ENCODE measurements at regions not wholly inside any gene's neighbourhood (a gene's known extent, or its start where the extent isn't known, plus 50 kb on each side); places are given as distances from the start of the nearest gene placed in this dataset.

DNA sequence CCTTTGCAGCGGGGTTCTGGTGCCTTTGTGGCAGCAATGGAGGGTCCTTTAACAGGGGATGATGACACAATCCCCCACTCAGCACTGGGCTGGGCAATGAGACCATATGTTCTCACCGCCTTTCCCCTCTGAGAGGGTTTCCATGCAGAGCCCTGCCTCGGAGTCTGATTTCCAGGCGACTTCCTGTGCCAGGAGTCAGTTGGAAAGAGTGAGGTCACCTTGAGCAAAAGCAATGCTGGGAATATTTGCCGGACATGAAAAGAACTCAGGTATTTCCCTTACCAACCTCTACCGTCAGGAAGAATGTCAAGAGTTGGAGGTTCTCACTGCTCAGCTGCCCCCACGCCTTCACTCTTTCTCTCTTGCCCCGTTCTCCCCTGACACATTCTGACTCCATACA lies 284.2 kb upstream of the IRX1 start:
- Mint-ChIP-seq H3K36me3 (ENCODE audit: low read depth) (no peaks in the 10 kb centered on the region), H3K27me3 (ENCODE audit: low read depth, poor library complexity) (peaks cover 60% of the 10 kb centered on the region), H3K4me1 (peaks cover 4% of the 10 kb centered on the region), H3K4me3 (no peak overlapping the region), H3K27ac (no peak overlapping the region), H3K9me3 (peaks cover 32% of the 10 kb centered on the region)
- no peak for DNase-seq
- TF ChIP-seq, protein P1, sequence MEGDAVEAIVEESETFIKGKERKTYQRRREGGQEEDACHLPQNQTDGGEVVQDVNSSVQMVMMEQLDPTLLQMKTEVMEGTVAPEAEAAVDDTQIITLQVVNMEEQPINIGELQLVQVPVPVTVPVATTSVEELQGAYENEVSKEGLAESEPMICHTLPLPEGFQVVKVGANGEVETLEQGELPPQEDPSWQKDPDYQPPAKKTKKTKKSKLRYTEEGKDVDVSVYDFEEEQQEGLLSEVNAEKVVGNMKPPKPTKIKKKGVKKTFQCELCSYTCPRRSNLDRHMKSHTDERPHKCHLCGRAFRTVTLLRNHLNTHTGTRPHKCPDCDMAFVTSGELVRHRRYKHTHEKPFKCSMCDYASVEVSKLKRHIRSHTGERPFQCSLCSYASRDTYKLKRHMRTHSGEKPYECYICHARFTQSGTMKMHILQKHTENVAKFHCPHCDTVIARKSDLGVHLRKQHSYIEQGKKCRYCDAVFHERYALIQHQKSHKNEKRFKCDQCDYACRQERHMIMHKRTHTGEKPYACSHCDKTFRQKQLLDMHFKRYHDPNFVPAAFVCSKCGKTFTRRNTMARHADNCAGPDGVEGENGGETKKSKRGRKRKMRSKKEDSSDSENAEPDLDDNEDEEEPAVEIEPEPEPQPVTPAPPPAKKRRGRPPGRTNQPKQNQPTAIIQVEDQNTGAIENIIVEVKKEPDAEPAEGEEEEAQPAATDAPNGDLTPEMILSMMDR (IDR thresholded peaks at IDR 0.05): no peak

DNA sequence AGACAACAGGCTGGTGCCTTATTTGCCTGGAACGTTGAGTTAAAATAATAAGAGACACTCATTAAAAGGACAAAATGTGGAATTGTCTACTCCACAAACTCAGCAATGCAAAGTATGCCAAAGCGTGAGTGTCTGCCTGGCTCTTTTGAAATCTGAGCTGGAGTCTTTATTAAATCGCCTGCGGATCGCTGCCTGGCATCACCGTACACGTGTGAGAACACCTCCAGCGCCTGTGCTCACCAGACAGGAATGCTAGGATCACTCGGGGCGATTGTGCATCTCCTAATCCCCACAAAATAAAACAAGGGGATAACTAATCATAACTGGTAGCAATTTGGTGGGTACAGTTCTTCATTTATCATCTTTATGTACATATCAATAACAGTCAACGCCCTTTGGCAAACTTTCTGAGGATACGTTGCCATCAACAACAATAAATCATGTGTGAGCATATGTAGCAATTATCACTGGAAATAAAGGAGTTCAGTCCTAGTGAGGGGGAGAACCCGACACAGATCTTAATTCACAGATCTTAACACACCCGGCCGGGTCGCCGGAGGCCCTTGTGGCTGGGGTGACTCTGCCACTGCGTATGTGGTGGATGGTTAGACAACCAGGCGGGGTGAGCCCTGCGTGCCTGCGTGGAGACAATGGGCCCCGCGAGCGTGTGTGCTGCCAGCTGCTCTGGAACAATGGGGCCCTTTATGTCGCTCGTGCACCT lies 284.9 kb upstream of the IRX1 start:
- DNase-seq: no peak
- TF ChIP-seq, protein P1 (IDR thresholded peaks at IDR 0.05): no peak
- no peaks in the 10 kb centered on the region for H3K36me3 Mint-ChIP-seq (ENCODE audit: low read depth)
- H3K27ac Mint-ChIP-seq: no peak overlapping the region
- no peak overlapping the region for H3K4me3 Mint-ChIP-seq
- H3K4me1 Mint-ChIP-seq: peaks cover 4% of the 10 kb centered on the region
- peaks cover 32% of the 10 kb centered on the region for H3K9me3 Mint-ChIP-seq
- peaks cover 60% of the 10 kb centered on the region for H3K27me3 Mint-ChIP-seq (ENCODE audit: low read depth, poor library complexity)

DNA sequence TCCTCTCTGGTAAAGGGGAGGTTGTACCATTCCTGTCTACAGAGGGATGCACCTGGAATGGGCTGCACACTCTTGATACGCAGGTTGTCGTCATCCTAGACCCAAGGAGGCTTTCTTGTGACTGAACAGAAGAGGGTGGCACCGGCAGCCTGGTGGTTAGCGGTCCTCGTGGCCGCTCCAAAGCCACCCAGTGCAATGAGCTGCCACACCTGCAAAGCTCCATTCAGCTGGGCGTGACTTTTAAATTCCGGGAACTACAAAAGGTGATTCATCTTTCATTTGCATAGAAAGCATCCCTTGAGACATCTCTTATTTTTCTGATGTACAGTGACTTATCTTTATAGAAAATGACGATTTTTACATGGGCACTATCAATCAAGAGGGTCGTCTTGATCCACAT lies 286.1 kb upstream of the IRX1 start:
- Mint-ChIP-seq H3K4me3 (no peak overlapping the region), H3K36me3 (ENCODE audit: low read depth) (no peaks in the 10 kb centered on the region), H3K4me1 (peaks cover 9% of the 10 kb centered on the region), H3K27me3 (ENCODE audit: low read depth, poor library complexity) (peaks cover 60% of the 10 kb centered on the region), H3K9me3 (peaks cover 37% of the 10 kb centered on the region), H3K27ac (no peak overlapping the region)
- no peak for DNase-seq
- TF ChIP-seq, protein P1 (IDR thresholded peaks at IDR 0.05): no peak

DNA sequence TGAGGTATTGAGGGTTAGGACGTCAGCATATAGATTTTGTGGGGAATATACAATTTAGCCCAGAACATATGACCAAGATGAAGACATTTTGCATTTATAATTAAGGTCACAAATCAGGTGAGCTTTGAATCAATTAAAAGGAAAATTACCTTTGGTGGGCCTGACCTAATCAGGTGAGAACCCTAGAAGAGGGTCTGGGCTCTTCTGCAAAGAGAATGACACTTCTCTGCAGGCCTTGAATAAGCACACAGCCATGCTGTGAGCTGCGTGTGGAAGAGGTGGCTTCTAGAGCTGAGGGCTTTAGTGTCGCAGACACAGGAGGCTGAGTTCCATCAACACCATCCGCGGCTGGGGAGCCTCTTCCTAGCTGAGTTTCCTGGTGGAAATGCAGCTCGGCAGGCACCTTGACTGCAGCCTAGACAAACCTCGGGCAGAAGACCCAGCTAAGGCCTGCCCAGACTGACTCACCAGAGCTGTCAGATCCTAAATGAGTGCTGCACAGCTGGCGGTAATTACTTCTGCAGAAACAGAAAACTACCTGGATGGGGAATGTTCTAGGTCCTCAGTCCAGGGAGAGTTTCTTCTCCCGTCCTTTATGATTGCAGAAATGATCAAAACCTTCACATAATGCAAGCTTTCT lies 287.5 kb upstream of the IRX1 start:
- no peak overlapping the region for H3K27ac Mint-ChIP-seq
- H3K36me3 Mint-ChIP-seq (ENCODE audit: low read depth): no peaks in the 10 kb centered on the region
- DNase-seq: no peak
- peaks cover 18% of the 10 kb centered on the region for H3K4me1 Mint-ChIP-seq
- TF ChIP-seq, protein P1 (IDR thresholded peaks at IDR 0.05): no peak
- H3K4me3 Mint-ChIP-seq: no peak overlapping the region
- H3K27me3 Mint-ChIP-seq (ENCODE audit: low read depth, poor library complexity): peaks cover 59% of the 10 kb centered on the region
- H3K9me3 Mint-ChIP-seq: peaks cover 30% of the 10 kb centered on the region

DNA sequence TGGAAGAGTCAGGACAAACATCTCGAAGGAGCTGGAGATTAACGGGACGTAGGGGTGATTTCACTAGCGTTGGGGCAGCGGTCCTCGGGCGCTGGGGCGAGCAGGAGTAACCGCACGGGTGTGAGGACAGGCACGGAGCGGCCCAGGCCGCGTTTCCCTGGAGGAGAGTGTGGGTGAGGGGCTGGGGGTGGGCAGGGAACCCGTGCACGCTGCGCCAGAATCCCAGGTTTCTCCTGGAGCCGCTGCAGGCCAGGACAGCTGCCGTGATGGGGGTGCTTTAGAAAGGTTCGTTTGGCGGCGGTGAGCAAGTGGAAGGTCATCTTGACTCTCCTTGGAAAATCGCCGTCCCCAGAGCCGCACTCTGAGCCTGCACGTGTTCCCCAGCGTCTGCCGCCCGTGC lies 290.2 kb upstream of the IRX1 start:
- DNase-seq: no peak
- Mint-ChIP-seq H3K4me1 (peaks cover 45% of the 10 kb centered on the region), H3K27me3 (ENCODE audit: low read depth, poor library complexity) (peaks cover 57% of the 10 kb centered on the region), H3K36me3 (ENCODE audit: low read depth) (no peaks in the 10 kb centered on the region), H3K4me3 (no peak overlapping the region), H3K27ac (no peak overlapping the region), H3K9me3 (peaks cover 5% of the 10 kb centered on the region)
- TF ChIP-seq, protein P1 (IDR thresholded peaks at IDR 0.05): no peak

DNA sequence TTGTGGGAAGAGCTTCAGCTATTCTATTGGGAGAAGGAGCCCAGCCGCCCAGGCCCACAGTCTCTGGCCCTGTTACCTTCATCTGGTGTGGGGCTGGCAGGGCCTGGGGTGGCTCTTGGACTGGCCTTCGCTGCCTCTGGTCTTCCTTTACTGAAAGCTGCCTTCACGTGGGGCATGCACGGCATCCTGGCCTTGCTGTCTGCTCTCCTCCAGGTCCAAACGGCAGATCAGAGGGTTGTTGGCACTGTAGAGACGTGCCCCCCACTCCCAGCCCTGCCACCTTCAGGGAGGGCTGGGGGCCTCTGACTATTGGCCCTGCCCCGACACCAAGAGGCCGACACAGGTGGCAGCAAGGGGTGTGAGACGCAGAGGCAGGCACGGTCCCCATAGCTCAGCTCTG lies 291.3 kb upstream of the IRX1 start:
- peaks cover 5% of the 10 kb centered on the region for H3K9me3 Mint-ChIP-seq
- peaks cover 51% of the 10 kb centered on the region for H3K4me1 Mint-ChIP-seq
- no peak for DNase-seq
- peaks cover 59% of the 10 kb centered on the region for H3K27me3 Mint-ChIP-seq (ENCODE audit: low read depth, poor library complexity)
- H3K4me3 Mint-ChIP-seq: no peak overlapping the region
- no peak overlapping the region for H3K27ac Mint-ChIP-seq
- TF ChIP-seq, protein P1 (IDR thresholded peaks at IDR 0.05): no peak
- H3K36me3 Mint-ChIP-seq (ENCODE audit: low read depth): no peaks in the 10 kb centered on the region
